ENCODE measurements at regions not wholly inside any gene's neighbourhood (a gene's known extent, or its start where the extent isn't known, plus 50 kb on each side); places are given as distances from the start of the nearest gene placed in this dataset.

DNA sequence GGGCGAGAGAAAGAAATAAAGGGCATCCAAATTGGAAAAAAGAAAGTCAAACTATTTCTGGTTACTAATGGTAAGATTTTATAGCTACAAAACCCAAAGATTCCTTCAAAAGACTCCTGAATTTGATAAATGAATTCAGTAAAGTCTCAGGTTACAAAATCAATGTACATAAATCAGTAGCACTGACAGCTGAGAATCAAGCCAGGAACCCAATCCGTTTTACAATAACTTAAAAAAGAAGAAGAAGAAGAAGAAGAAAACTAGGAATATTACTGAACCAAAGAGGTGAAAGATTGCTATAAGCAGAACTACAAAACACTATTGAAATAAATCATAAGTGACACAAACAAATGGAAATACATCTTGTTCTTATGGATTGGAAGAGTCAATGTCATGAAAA, 291.5 kb upstream of the GULP1 start:
- Mint-ChIP-seq H3K27ac (no peak overlapping the region), H3K36me3 (ENCODE audit: low read depth) (no peaks in the 10 kb centered on the region), H3K4me1 (ENCODE audit: low read depth) (no peaks in the 10 kb centered on the region), H3K27me3 (no peaks in the 10 kb centered on the region), H3K4me3 (no peak overlapping the region), H3K9me3 (no peaks in the 10 kb centered on the region)
- DNase-seq (no peak), ATAC-seq (ENCODE audit: poor library complexity) (no peak)
- Histone ChIP-seq H3K4me3 (ENCODE audit: low read length) (no peak overlapping the region), H3K27me3 (ENCODE audit: control insufficient read depth in 1 of 2, insufficient read depth in 2 of 2, low read length in 2 of 2) (no peaks in the 10 kb centered on the region), H3K4me1 (ENCODE audit: insufficient read depth, low read length) (no peaks in the 10 kb centered on the region), H3K9me3 (ENCODE audit: control insufficient read depth in 1 of 2, insufficient read depth in 1 of 2, low read length in 2 of 2) (no peaks in the 10 kb centered on the region), H3K36me3 (ENCODE audit: insufficient read depth, low read length) (no peaks in the 10 kb centered on the region), H3K27ac (ENCODE audit: low read depth in 1 of 2, low read length in 2 of 2) (no peak overlapping the region)
- ChIA-PET POLR2A (no interaction called here), CTCF (interaction anchor here (0.6 kb wide), 1 partner anchor 58 kb away, joined by 3 read pairs; no protein-coding TSS in a partner anchor)
- intact Hi-C loops (cut with DNase I, micrococcal nuclease) = no loop called here
- TF ChIP-seq, protein P1, sequence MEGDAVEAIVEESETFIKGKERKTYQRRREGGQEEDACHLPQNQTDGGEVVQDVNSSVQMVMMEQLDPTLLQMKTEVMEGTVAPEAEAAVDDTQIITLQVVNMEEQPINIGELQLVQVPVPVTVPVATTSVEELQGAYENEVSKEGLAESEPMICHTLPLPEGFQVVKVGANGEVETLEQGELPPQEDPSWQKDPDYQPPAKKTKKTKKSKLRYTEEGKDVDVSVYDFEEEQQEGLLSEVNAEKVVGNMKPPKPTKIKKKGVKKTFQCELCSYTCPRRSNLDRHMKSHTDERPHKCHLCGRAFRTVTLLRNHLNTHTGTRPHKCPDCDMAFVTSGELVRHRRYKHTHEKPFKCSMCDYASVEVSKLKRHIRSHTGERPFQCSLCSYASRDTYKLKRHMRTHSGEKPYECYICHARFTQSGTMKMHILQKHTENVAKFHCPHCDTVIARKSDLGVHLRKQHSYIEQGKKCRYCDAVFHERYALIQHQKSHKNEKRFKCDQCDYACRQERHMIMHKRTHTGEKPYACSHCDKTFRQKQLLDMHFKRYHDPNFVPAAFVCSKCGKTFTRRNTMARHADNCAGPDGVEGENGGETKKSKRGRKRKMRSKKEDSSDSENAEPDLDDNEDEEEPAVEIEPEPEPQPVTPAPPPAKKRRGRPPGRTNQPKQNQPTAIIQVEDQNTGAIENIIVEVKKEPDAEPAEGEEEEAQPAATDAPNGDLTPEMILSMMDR (IDR thresholded peaks at IDR 0.05) = no peak

GRCh38 chr2:188003800-188004199, 287.9 kb upstream of the GULP1 start:
- Histone ChIP-seq H3K27ac (ENCODE audit: low read depth in 1 of 2, low read length in 2 of 2) (no peak overlapping the region), H3K36me3 (ENCODE audit: insufficient read depth, low read length) (no peaks in the 10 kb centered on the region), H3K4me3 (ENCODE audit: low read length) (no peak overlapping the region), H3K9me3 (ENCODE audit: control insufficient read depth in 1 of 2, insufficient read depth in 1 of 2, low read length in 2 of 2) (no peaks in the 10 kb centered on the region), H3K27me3 (ENCODE audit: control insufficient read depth in 1 of 2, insufficient read depth in 2 of 2, low read length in 2 of 2) (no peaks in the 10 kb centered on the region), H3K4me1 (ENCODE audit: insufficient read depth, low read length) (no peaks in the 10 kb centered on the region)
- Mint-ChIP-seq H3K36me3 (ENCODE audit: low read depth) (no peaks in the 10 kb centered on the region), H3K27ac (no peak overlapping the region), H3K27me3 (no peaks in the 10 kb centered on the region), H3K9me3 (no peaks in the 10 kb centered on the region), H3K4me3 (no peak overlapping the region), H3K4me1 (ENCODE audit: low read depth) (no peaks in the 10 kb centered on the region)
- POLR2A ChIA-PET = no interaction called here
- ATAC-seq (ENCODE audit: poor library complexity) (no peak), DNase-seq (no peak)
- CTCF ChIA-PET = no interaction called here
- TF ChIP-seq, protein P1 (IDR thresholded peaks at IDR 0.05) = no peak
- intact Hi-C loops (cut with DNase I, micrococcal nuclease) = no loop called here

GRCh38 chr2:188013767-188014166, 277.9 kb upstream of the GULP1 start:
- H3K27ac Mint-ChIP-seq = no peak overlapping the region
- no peak overlapping the region for H3K4me3 Mint-ChIP-seq
- intact Hi-C loops (cut with DNase I, micrococcal nuclease) = no loop called here
- DNase-seq (no peak), ATAC-seq (ENCODE audit: poor library complexity) (no peak)
- Histone ChIP-seq H3K9me3 (ENCODE audit: control insufficient read depth in 1 of 2, insufficient read depth in 1 of 2, low read length in 2 of 2) (no peaks in the 10 kb centered on the region), H3K4me1 (ENCODE audit: insufficient read depth, low read length) (no peaks in the 10 kb centered on the region), H3K27me3 (ENCODE audit: control insufficient read depth in 1 of 2, insufficient read depth in 2 of 2, low read length in 2 of 2) (no peaks in the 10 kb centered on the region), H3K4me3 (ENCODE audit: low read length) (no peak overlapping the region), H3K27ac (ENCODE audit: low read depth in 1 of 2, low read length in 2 of 2) (no peak overlapping the region), H3K36me3 (ENCODE audit: insufficient read depth, low read length) (no peaks in the 10 kb centered on the region)
- TF ChIP-seq, protein P1 (IDR thresholded peaks at IDR 0.05) = no peak
- POLR2A ChIA-PET = no interaction called here
- no peaks in the 10 kb centered on the region for H3K27me3 Mint-ChIP-seq
- H3K4me1 Mint-ChIP-seq (ENCODE audit: low read depth) = no peaks in the 10 kb centered on the region
- H3K36me3 Mint-ChIP-seq (ENCODE audit: low read depth) = no peaks in the 10 kb centered on the region
- CTCF ChIA-PET = no interaction called here
- peaks cover 2% of the 10 kb centered on the region for H3K9me3 Mint-ChIP-seq

Measured in CD4-positive, alpha-beta T cell (primary cell).